ACC112 (cell line): ENCODE measurements at regions not wholly inside any gene's neighbourhood (a gene's known extent, or its start where the extent isn't known, plus 50 kb on each side); places are given as distances from the start of the nearest gene placed in this dataset.

Experiments
- H2AFZ ChIP-seq: fragments of 200-600 bp; sonication (generic); one replicate; pipeline ENCODE4 v1.6.0; 2017; ENCODE audit warnings: antibody characterized with exemption, low read length; ENCODE audit not compliant: unreplicated experiment
- H3K27ac ChIP-seq: fragments of 200-600 bp; sonication (generic); 2 replicates; pipeline ENCODE4 v1.5.1; 2014; ENCODE audit warnings: low read depth, mild to moderate bottlenecking, antibody characterized with exemption, low read length, moderate library complexity
- H3K27me3 ChIP-seq: fragments of 200-600 bp; sonication (generic); 2 replicates; pipeline ENCODE4 v1.6.1; 2014; ENCODE audit warnings: mild to moderate bottlenecking, antibody characterized with exemption, low read length, moderate library complexity, mixed read lengths; ENCODE audit not compliant: insufficient read depth
- H3K36me3 ChIP-seq: fragments of 200-600 bp; sonication (generic); 2 replicates; pipeline ENCODE4 v1.6.1; 2016; ENCODE audit warnings: mild to moderate bottlenecking, antibody characterized with exemption, low read length, moderate library complexity, mixed read lengths; ENCODE audit not compliant: insufficient read depth
- H3K4me1 ChIP-seq: fragments of 200-600 bp; sonication (generic); one replicate; pipeline ENCODE4 v1.6.1; 2016; ENCODE audit warnings: low read length, mixed read lengths; ENCODE audit not compliant: insufficient read depth, unreplicated experiment, control insufficient read depth
- H3K4me3 ChIP-seq: fragments of 200-600 bp; sonication (generic); 2 replicates; pipeline ENCODE4 v1.5.1; 2014; ENCODE audit warnings: mild to moderate bottlenecking, low read depth, low read length
- H3K79me2 ChIP-seq: fragments of 200-600 bp; sonication (generic); one replicate; pipeline ENCODE4 v1.6.0; 2016; ENCODE audit warnings: low read length; ENCODE audit not compliant: control insufficient read depth, unreplicated experiment, insufficient read depth

DNA sequence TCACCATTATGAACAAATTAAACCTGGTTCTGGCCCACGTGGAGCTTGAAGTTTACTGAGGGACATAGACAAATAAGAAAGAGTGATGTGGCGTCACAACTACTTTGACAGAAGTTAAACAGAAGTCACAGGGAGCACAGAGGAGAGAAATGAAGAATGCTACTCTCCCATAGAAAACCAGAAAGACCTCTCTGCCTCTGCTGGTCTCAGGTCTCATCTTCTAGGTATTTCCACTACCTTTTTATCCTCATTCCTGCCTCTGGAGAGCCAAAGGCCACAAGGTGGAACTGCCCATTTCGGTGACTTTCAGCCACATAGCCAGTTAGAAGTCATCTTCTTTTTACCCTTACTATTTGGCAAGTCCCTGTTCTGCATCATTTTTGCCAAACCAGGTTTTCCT is 170.5 kb downstream of the CAND1 start:
- H3K4me3 ChIP-seq, result no peak overlapping the region
- H3K36me3 ChIP-seq, result no peaks in the 10 kb centered on the region
- H3K27me3 ChIP-seq, result no peaks in the 10 kb centered on the region
- H3K79me2 ChIP-seq, result no peaks in the 10 kb centered on the region
- H3K4me1 ChIP-seq, result peaks cover 20% of the 10 kb centered on the region
- no peak overlapping the region for H2AFZ ChIP-seq
- no peak overlapping the region for H3K27ac ChIP-seq

DNA sequence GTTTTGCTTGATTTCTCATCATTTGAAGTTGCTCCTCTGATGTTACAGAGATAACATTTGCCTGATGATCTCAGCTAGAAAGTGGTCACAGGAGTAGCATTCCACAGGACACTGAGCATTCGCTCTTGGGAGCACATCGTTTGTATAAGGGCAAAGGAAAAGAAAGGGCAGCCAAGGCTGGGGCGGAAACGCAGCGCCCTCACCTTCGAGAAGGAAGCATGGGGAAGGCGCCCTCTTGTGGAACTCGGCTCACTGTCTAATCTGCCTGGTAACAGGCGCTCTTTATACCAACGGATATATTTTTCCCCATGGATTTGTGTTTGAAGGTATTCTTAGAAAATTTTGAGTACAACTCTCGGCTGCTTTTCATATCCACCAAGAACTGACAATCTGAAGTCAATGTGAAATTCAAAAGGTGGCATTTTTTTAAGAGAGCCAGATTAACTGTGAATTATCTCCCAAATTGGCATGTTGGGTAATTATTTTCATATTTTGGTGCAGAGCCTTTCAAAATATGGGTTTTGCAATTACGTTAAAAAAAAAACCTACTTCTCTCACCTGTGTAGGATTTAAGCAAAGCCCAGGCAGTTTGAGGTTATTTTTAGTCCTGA is 172.7 kb downstream of the CAND1 start:
- peak overlapping the region; percentile 35; the same call in 1 of the 2 replicates for H3K4me3 ChIP-seq
- H3K27me3 ChIP-seq, result no peaks in the 10 kb centered on the region
- peak overlapping the region; percentile 52 for H2AFZ ChIP-seq
- no peaks in the 10 kb centered on the region for H3K79me2 ChIP-seq
- H3K27ac ChIP-seq, result no peak overlapping the region
- no peaks in the 10 kb centered on the region for H3K4me1 ChIP-seq
- H3K36me3 ChIP-seq, result no peaks in the 10 kb centered on the region

DNA sequence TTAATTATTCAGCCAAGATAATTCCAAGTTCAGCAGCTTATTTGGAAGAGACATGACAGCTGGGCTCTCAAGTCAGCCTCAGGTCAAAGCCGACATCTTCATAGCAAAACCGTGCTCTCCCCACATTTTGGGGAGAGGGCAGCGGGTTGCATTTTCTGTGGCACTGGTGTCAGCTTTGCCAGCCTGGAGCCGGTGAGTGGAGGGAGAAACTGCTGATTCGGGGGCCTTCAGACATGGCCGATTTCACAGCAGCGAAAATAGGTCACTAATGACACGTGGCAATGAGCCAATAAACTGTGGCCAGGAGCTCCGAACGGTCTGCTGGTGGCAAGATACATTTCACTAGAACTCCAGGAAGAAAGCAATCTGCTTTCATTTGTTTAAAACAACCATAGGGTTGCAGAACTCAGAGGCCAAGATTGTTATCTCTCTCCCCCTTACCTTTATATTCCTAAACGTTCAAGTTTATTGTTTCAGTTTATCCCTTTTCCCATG is 173.2 kb downstream of the CAND1 start:
- no peak overlapping the region for H3K4me3 ChIP-seq
- H3K27me3 ChIP-seq, result no peaks in the 10 kb centered on the region
- H2AFZ ChIP-seq, result no peak overlapping the region
- no peak overlapping the region for H3K27ac ChIP-seq
- H3K36me3 ChIP-seq, result no peaks in the 10 kb centered on the region
- no peaks in the 10 kb centered on the region for H3K4me1 ChIP-seq
- no peaks in the 10 kb centered on the region for H3K79me2 ChIP-seq

DNA sequence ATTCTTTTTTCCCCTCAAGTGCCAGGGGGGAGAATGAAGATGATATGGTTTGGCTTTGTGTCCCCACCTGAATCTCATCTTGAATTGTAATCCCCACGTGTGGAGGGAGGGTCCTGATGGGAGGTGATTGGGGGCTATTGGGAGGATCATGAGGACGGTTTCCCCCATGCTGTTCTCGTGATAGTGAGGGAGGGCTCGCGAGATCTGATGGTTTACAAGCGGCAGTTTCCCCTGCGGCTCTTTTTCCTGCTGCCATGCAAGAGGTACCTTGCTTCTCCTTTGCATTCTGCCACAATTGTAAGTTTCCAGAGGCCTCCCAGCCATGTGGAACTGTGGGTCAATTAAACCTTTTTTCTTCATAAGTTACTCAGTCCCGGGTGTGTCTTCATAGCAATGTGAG is 173.7 kb downstream of the CAND1 start:
- no peak overlapping the region for H3K27ac ChIP-seq
- no peaks in the 10 kb centered on the region for H3K4me1 ChIP-seq
- no peaks in the 10 kb centered on the region for H3K79me2 ChIP-seq
- H3K4me3 ChIP-seq, result no peak overlapping the region
- H3K36me3 ChIP-seq, result no peaks in the 10 kb centered on the region
- H3K27me3 ChIP-seq, result no peaks in the 10 kb centered on the region
- H2AFZ ChIP-seq, result no peak overlapping the region

DNA sequence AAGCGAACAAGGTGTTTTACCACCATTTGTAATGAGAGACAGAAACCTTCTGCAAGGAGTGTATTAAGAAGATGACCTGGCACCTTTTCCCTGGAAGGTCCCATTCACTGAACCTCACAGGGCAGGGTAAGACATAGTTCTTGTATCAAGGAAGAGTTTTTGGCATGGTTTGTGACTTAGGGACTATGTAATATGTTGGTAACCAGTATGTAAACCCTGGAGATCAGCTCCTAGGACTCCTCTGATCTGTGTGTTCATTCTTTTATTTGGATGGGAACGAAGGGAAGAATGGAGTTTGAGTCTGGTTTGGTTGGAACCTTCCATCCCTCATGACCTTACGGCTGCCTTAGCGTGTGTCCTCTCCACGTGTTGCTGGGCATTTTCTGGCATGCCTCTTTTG is 175.4 kb downstream of the CAND1 start:
- H3K36me3 ChIP-seq, result no peaks in the 10 kb centered on the region
- no peaks in the 10 kb centered on the region for H3K79me2 ChIP-seq
- H3K4me1 ChIP-seq, result no peaks in the 10 kb centered on the region
- H3K4me3 ChIP-seq, result no peak overlapping the region
- no peak overlapping the region for H3K27ac ChIP-seq
- no peaks in the 10 kb centered on the region for H3K27me3 ChIP-seq
- H2AFZ ChIP-seq, result no peak overlapping the region

DNA sequence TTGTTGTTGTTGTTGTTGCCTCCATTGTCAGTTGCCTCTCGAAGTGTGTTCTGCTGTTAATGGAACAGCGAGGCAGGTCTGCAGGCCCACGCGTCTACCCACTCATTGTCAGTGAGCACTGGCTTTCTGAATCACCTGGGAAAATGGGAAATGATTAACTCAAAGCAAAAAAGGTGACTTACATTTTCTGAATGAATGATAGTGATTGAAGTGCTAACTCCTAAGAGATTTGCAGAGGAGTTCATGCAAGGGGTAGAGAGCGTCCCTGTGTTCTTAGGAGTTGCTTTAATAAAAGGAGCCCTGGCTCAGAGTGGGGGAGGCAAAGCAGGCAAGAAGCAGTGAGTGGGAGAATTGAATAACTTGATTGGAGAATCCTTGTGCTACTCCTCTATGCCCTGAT is 177.6 kb downstream of the CAND1 start:
- H2AFZ ChIP-seq, result no peak overlapping the region
- H3K4me3 ChIP-seq, result no peak overlapping the region

DNA sequence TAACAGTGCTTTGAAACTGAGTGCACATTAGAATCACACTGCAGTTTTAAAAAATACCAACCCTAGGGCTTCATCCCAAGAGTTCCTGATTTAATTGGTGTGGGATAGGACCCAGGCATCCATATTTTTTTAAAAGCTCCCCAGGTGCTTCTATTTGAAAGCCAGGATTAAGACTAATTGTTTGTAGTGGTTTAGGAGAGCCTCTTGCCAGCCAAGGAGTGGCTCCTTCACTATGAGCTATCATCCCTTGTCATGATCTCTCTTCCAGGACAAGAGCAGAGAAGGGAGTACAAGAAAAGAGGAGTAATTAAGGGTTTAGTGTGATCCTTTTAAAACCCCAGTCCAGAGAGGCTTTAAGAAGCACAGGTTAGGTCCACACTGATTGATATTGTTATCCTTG is 178.0 kb downstream of the CAND1 start:
- no peaks in the 10 kb centered on the region for H3K4me1 ChIP-seq
- no peak overlapping the region for H3K4me3 ChIP-seq
- H3K36me3 ChIP-seq, result no peaks in the 10 kb centered on the region
- H2AFZ ChIP-seq, result no peak overlapping the region
- H3K27ac ChIP-seq, result no peak overlapping the region
- H3K27me3 ChIP-seq, result no peaks in the 10 kb centered on the region
- no peaks in the 10 kb centered on the region for H3K79me2 ChIP-seq

More for the DNA sequence above, 177.6 kb downstream of the CAND1 start:
- no peaks in the 10 kb centered on the region for H3K4me1 ChIP-seq
- H3K79me2 ChIP-seq, result no peaks in the 10 kb centered on the region
- H3K27me3 ChIP-seq, result no peaks in the 10 kb centered on the region
- H3K36me3 ChIP-seq, result no peaks in the 10 kb centered on the region
- H3K27ac ChIP-seq, result no peak overlapping the region

DNA sequence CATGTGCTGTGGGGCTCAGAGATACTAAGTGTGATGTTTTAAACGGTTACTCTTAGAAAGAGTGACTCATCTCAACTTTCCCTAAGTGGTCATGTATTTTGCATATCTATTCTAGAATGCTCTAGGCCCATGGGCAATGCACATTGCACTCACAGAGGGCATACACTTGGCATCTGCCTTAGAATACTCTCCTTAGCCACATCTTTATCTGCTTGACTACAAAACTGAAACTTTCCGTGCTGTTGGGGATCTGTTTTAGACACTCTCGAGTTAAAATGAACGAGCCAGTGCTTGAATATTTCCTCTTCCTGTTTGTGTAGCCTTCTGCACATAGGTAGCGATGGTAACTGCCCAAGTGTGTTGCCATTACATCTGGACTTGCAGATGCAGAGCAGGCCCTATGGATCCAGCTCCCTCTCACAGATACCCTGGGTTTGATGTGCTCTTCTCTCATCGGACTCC is 180.5 kb downstream of the CAND1 start:
- no peak overlapping the region for H3K4me3 ChIP-seq
- no peaks in the 10 kb centered on the region for H3K36me3 ChIP-seq
- no peaks in the 10 kb centered on the region for H3K27me3 ChIP-seq
- no peak overlapping the region for H3K27ac ChIP-seq
- no peak overlapping the region for H2AFZ ChIP-seq
- H3K79me2 ChIP-seq, result no peaks in the 10 kb centered on the region
- no peaks in the 10 kb centered on the region for H3K4me1 ChIP-seq

DNA sequence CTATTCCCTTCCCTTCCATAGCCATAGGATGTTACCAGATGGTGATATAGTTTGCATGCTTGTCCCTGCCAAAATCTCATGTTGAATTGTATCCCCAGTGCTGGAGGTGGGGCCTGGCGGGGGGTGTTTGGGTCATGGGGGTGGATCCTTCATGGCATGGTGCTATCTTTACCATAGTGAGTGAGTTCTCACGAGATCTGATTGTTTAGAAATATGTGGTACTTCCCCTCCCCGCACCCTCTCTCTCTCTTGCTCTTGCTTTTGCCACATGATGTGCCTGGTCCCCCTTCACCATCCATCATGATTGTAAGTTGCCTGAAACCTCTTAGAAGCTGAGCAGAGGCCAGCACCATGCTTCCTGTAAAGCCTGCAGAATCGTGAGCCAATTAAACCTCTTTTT is 181.3 kb downstream of the CAND1 start:
- Histone ChIP-seq H3K4me3 (no peak overlapping the region), H3K27me3 (no peaks in the 10 kb centered on the region), H3K36me3 (no peaks in the 10 kb centered on the region), H3K79me2 (no peaks in the 10 kb centered on the region), H2AFZ (no peak overlapping the region), H3K27ac (no peak overlapping the region), H3K4me1 (no peaks in the 10 kb centered on the region)

DNA sequence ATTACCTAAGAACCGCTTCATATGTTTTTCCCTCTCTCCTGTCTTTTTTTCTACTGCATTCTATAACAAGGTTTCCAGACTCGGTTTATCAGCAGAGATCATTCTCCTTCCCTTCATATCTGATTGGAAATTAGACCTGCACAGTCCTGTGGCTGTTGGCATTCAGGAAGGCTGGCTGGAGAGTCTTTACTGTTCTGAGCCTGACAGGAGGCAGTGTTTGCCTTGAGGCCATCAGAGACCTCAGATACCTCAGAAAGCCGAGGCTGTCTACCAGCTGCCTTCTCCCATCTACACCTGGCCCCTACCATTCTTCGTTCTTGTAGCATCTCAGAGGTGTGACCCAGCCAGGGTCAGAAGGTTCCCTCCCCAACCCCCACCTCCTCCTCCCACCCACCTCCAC is 182.0 kb downstream of the CAND1 start:
- peaks cover 2% of the 10 kb centered on the region for H3K4me1 ChIP-seq
- H3K27me3 ChIP-seq, result no peaks in the 10 kb centered on the region
- H3K4me3 ChIP-seq, result no peak overlapping the region
- H3K27ac ChIP-seq, result no peak overlapping the region
- no peaks in the 10 kb centered on the region for H3K36me3 ChIP-seq
- no peaks in the 10 kb centered on the region for H3K79me2 ChIP-seq
- H2AFZ ChIP-seq, result no peak overlapping the region

DNA sequence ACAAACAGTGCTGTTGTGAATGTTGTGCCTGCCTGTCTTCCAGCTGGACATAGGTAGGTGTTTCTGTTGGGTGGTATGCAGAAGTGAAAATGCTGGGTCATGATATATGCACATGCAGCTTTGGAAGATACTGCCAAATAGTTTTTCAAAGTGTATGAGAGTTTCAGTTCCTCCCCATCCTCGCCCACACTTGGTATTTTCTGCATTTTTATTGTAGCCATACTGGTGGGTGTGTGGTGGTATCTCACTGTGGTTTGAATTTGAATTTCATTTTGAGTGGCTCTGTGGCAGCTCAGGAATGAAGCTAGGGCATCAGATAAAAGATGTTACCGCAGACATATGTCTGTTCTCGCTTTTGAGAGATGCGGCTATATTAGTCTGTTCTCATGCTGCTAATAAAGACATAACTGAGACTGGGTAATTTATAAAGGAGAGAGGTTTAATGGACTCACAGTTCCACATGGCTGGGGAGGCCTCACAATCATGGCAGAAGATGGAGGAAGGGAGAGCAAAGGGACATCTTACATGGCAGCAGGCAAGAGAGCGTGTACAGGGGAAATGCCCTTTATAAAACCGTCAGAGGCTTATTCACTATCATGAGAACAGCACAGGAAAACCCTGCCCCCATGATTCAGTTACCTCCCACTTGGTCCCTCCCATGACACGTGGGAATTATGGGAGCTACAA is 183.1 kb downstream of the CAND1 start:
- H3K27ac ChIP-seq, result no peak overlapping the region
- no peaks in the 10 kb centered on the region for H3K36me3 ChIP-seq
- H3K4me3 ChIP-seq, result no peak overlapping the region
- H3K27me3 ChIP-seq, result no peaks in the 10 kb centered on the region
- no peaks in the 10 kb centered on the region for H3K79me2 ChIP-seq
- peaks cover 9% of the 10 kb centered on the region for H3K4me1 ChIP-seq
- no peak overlapping the region for H2AFZ ChIP-seq
